Kasumi-1 (cell line): ENCODE measurements at regions not wholly inside any gene's neighbourhood (a gene's known extent, or its start where the extent isn't known, plus 50 kb on each side); places are given as distances from the start of the nearest gene placed in this dataset.

Experiments
- DNase-seq, 2 experiments: peaks; one replicate each; lab custom pipeline; 2025; lab: John Stamatoyannopoulos, UW

DNA sequence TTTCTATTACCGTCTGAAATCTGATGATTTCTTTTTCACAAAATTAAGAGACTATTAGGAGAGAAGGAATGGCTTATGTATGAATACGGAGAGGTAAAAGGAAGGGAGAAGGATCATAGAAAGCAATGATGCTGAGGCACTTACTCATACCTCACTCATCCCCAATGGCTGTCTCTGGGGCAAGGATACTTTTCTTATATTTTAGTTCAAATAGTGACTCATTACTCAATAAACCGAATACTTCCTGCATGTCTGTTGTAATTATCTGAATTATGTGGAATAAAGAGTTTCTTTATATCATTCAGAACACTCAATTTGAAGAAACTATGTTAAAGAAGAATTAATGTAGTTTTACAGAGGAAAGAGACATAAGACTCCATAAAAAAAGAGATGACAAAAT, 284.5 kb upstream of the NUDT12 start:
- no peak for DNase-seq

DNA sequence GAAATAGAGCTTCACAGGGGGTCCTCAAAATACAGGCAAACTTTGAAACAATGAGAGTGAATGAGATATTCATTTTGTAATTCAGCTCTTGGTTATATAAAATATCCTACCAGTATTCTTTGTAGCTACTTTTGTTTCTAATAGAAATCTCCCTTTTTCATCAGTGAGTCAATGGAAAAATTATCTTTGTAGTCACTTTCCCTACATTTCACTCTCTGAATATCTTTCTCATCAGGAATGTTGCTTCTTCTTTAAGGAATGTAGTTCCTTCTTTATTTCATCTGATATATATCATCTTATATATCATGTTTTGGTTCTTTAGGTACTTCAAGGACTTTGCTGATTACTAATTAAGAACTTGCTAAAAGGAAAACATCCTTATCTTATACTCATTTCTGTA, 280.3 kb upstream of the NUDT12 start:
- no peak for DNase-seq

DNA sequence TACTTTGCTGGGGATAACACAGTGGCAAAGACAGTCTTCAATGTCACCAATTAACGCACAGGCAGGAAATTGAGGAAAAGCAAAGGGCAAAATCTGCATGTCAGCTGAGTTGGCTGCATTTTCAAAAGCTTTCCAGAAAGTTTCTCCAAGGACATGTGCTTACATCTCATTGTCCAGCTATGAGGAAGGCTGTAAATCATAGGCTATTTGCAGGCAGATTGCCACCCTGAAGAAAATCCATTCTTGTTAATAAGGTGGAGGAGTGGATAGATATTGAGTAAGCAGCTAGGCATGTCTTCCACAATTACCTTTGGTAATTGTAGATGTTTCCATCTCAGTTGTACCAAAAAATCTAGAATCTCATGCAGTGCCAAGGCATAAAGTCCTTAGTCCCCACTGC, 278.0 kb upstream of the NUDT12 start:
- no peak for DNase-seq

DNA sequence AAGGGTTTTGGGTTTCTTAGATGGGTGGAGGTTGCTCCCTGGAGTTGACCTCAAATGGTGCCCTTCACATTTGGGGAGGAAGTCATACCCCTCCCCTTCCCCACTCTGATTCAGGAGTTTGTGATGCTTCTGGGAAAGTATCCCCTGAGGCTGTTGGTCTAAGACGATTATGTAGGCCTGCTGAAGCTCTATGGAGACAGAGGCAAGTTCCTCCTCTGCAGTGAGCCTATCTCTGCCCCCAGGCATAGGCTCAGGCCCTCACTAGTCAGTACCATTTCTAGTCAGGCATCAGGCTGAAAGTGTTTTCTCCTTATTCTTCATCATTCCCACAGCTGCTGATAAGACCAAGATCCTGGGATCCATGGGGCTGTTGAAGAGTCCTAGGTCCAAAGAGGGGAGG, 271.6 kb upstream of the NUDT12 start:
- no peak for DNase-seq

DNA sequence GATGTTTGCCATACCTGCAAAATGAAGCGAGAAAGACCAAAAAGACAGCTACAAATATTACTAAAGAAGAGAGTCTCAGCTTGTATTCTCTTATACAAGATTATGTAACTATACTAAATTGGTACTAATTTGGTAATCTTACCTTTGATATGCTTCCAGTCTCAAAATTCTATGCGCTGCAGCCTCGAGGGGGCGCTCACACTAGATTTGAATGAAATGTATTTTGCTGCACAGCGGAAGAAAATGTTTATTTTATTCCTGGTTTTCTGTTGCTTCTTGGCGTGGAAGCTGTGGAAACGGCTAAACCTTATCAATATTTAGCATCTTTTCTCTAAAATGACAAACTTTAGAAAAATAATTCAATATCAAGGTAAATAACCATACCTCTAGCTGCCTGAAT, 267.0 kb upstream of the NUDT12 start:
- no peak for DNase-seq

DNA sequence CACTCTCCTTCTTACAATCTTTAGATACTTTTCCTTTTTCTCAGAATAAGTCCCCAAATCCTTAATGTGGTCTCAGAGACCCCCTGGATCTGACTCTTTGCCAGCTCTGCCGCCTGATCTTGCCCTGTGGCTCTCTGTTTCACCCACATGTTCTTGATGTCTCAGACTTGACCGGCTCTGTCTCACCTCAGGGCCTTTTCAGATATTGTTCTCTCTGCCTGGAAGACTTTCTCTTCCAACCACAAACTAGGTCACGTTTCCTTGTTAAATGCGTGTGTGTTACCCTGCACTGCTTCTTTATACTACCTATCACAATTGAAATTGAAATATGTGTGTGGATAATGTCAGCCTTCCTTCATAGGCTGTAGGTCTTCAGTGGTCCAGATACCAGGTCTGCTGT, 265.4 kb upstream of the NUDT12 start:
- DNase-seq, result no peak

DNA sequence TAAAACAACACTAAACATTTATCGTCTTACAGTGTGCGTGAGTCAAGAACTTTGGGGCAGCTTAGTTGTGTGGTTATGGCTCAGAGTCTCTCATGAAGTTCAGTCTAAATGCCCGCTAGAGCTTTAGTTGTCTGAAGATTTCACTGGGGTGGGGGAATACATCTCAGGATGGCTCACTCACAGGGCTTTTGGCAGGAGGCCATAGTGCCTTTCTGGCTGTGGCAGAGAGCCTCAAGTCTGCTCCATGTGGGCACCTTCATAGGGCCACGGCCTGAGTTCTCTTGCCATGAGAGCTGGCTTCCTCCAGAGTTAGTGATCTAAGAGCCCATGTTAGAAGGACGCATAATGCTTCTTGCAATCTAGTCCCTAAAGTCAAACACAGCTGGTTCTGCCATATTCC, 258.8 kb upstream of the NUDT12 start:
- no peak for DNase-seq

DNA sequence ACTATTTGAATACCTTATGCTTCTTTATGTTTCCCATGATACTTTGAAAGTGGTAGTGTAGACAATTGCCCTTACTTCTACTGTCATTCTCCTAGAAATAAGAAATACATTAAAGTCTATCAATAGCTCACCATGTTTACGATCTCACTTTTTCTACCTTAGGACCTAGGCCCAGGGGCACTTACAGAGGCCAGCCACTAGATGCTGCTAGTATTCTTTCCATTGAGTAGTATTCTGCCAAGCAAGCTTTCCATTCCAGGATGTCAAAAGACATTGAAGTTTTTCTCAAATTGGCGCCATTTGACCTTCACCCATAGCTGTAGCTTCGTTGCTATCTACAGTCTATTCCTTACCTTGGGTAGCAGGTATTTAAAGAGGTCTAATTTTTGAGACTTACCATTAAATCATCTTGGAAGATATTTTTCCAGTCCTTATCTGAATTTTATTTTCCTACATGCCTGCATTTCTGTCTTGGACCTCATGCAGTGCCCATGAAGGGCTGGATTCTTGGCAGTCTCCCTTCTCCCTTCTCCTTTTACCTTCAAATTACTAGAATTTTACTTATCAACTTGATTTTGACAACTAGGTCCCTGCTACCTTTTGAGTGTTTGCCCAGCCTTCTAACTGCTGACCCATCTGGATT, 246.0 kb upstream of the NUDT12 start:
- DNase-seq, result peak; percentile 76 to 86

DNA sequence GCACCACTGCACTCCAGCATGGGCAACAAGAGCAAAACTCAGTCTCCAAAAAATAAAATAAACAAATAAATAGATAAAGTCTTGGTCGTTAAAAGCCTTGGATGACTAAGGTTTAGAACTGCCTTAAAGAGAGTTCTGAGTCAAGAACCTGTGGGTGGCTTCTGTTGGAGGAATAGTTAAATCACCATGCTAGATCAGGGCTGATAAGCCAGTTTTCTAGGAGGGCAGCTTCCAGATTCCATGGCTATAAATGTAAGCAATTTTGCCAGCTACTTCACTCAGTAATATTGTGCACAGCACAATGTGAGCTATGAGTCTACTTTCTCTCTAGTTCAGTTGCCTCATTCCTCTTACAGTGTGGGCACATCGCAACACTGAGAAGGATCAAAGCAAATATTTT, 242.1 kb upstream of the NUDT12 start:
- DNase-seq, result no peak

DNA sequence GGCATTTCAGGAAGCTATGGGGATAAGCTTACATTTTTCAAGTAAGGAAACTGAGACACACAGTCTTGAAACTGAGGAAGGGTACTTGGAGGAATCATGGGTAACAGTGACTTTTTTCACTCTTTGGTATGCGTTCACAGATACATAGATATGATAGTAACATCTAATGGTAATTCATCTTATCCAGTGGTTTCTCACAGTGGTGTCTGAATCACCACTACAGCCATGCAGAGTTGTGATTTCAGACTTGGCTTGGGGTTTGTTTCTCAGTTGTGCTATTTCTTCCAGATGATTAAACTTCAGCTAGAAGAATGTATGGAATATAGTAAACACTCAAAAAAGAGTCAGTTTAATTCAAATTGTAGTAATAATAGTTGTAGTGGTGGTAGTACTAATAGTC, 239.1 kb upstream of the NUDT12 start:
- no peak for DNase-seq

DNA sequence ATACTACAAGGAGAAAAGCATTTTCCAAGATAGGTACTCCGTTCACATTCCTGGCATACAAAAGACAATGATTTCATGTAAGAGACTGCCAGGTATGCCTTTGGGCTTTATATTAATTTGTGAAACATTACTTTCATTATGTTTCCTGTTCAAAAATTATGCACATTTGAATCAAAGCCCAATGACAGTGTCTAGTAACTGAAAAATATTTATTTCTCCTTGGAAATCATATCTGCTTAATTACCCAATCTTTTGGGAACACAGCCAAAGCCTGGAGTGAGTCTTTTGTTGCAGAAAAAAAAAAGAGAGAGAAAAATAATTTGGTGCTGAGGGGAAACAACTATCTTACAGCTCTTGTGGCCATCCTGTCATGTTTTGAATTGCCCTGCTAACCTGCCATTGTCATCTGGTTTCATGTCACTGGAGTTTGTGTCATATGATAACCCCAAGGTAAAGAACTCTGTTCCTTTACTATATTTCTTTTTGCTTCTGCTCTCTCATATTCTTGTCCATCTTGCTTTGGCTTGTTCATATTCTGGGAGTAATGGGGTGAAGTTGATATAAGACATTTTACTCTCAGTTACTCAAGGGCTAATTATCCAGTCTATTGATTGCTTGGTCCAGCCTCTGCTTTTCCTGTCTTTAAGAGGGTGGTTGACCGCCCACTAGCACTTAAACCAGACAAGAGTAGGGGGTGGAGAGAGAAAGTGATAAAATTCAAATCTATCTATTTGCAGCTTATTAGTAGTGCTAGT, 238.3 kb upstream of the NUDT12 start:
- no peak for DNase-seq

DNA sequence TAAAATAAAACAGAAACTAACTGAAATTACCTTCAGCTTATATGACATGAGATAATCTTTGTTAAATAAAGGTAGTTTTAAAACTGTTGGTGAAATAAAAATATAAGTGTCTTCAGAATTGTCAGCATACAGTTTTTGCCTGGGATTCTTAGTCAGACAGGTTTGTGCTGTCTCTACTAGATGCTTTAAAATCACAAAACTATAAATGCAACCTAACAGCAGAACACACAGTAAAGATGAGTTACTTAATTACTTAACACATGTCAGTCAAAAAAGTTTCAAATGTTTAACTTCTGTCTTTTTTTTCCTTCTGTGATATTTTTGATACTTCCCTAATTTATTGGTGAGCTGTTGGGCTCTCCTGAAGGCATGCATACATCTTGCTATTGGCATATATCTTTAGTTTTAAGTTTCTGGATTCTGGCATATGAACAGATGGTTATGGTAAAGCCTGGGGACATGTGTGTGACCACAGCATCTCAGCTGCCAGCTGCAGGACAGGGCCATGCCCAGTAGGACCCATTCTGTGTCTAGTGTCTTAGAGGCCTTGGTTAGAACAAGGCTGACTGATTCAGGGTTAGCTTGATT, 231.1 kb upstream of the NUDT12 start:
- DNase-seq, result no peak

DNA sequence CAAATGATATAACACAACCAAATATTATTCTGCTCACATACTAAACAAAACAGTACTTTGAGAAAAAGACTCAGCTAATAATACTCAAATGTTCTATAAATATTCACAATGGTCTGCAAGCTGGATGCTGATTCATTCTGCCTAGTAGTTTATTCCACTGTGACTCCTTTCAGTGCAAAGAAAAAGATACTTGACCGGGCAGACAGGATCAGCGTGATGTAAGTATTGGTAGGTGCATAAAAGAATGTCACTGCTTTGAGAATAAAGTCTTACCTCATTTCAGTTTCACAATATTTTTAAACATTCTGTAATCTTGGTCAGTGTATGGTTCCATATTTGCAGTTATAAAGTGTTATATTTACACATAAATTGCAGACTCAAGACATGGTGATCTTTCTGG, 223.0 kb upstream of the NUDT12 start:
- DNase-seq, result no peak

DNA sequence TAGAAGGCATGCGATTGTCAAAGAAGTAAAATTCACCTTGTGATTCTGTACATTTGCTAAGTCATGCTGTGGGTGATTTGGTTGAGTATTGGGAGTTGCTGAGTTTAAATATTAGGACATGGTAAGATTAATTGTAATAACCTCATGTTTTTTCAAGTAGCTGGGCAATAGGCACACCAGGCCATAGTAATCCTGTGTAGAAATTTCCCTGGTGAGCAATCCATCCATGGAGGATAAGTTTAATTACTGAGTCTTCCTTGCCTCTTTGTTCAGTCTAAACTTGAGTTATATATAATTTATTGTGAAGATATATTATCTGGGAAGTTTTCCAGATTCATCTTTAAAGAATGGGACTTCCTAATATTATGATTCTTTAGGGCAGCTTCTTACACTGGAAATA, 221.1 kb upstream of the NUDT12 start:
- no peak for DNase-seq

DNA sequence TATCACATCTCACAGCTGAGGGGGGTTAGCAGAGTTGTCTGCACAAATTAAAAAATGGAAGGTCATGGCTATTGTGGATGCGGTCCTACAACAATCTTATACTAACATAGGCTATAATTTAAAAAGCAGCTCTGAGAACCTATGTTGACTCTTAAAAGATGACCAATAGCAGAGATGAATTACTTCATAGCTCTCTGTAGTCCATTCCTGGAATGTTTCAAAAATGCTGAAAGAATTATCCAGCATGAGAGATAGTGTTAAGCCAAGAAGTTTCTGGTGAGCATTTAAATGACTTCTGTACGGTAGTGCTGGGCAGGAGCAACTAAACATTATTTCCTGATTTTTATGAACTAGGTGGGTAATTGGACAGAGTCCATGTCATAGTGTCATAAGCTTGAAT, 218.2 kb upstream of the NUDT12 start:
- no peak for DNase-seq

DNA sequence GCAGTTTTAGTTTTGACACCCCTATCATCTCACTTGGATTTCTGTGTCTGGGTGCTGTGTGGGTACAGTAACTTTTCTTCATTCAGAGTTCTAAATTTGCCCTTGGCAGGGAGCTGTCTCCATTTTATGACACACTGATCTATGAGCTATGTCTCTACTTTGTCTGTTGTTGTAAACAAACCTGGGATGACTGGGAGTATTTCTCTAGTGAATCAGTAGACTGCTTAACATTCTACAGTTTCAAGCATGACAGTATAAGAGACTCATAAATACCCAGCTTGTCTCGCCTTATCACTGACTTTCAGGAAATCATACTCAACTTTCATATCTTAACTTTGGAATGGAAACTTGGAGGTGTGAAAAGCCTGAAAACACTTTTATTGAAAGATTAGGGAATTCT, 212.1 kb upstream of the NUDT12 start:
- DNase-seq, result no peak

DNA sequence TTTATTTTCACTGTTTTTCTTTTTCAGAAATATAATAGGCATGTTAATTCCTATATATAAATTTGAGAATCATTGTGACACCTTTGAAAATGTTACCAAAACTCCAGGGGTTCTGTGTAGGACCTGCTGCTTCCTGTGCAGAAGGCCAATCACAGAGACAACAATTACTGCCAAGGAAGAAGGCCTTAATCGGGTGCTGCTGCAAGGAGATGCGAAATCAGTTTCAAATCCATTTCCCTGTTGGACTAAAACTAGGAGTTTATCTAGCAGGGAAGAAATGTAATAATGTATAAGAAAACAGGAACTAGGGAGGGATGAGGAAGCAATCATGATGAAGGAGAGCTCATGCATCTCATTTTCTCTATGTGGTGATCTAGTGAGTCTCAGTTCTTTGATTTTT, 209.7 kb upstream of the NUDT12 start:
- no peak for DNase-seq

DNA sequence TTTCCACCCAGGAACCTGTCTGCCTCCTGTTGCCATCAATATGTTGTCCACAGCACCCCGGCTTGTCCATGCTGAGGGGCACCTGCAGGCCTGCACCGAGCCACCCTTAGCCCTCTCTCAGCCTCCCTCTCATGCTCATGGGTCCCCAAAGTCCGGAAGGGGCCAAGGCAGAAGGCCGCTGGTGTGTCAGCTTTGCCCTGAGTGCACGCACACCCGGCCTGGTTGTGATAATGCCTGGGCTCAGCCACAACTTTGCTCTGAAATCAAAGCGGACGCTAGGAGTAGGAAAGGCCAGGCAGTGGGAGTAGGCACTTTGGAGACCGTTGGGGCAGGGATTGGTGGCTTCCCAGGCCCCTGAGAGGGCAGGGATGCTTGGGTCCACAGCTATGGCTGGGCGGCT, 201.8 kb upstream of the NUDT12 start:
- no peak for DNase-seq

DNA sequence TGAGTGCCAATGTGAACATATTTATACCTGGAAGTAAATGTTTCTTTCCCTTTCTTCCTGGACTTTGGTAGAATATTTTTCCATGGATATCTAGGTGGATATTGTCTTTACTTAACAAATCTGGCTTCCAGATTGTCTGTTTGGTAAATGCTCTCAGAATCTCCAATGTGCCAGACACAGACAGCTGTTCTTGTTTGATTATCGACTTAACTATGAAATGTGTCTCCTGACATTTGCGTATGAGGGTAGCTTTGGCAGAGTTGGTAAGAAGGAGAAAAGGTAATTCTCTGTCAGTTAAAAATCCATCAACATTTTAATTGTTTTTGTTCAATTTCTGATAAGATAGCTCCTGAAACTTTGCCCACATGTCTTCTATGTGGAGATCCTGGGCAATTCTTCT, 196.4 kb upstream of the NUDT12 start:
- DNase-seq, result no peak

DNA sequence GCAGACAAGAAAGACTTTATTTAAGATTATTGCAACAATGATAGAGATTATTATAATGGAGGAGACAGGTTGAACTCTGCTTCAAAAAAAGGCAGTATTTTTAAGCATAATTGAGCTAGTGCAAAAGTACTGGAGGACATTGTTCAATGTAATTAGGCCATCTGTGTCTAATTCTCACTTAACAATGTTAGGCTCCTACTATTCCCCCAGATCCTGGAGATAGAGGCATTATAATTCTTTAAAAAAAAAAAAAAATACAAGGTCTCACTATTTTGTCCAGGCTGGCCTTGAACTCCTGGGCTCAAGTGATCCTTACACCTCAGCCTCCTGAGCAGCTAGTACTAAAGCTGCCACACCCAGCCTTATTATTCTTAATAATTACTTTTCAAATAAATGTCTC, 193.4 kb upstream of the NUDT12 start:
- no peak for DNase-seq

DNA sequence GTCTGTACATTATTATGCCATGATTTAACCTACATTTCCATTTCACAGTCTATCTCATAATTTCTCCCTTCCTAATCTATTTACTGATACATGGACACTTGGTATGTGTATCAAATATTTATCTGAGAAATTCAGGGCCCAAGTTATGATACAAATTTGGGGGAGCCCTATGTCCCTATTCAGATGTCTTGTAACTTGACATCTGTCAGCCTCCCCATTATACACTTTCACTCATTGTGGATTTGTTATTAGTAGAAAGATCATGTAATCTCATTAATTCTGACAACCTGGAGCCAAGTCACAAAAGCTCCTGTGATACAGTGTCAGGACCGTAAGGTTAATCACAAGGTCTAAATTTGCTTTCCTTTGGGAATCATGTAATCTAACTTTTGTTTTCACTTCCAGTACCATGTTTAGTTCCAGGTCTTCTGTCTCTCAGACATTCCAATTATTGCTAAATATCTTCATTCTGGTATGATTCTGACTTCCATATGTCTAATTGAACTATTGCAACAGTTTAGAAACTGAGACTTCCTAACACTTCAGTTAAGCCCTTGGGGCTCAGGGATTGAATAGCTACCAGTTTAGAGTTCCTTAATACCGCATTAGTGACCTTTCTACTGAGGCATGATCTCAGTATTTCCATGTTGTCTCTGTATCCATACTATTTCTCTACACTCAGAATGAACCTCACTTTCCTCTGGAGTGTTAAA, 182.9 kb upstream of the NUDT12 start:
- no peak for DNase-seq

DNA sequence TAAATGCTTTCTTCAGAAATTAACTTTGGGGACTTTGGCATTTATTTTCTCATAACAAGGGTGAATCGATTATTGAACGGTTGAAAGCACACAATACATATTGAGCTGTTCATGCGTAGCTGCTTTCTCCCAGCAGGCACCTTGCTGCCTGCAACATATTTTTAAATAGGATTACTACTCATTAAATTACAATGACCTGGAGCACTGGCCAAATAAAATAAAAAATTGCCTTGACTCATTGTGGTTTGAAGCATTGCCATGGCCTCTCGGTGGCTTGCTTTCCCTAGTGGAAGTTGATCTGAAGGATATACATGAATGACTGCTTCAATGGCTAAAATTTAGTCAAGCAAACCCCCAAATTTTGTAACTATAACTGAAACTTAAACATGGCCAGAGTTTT, 181.6 kb upstream of the NUDT12 start:
- DNase-seq, result no peak

DNA sequence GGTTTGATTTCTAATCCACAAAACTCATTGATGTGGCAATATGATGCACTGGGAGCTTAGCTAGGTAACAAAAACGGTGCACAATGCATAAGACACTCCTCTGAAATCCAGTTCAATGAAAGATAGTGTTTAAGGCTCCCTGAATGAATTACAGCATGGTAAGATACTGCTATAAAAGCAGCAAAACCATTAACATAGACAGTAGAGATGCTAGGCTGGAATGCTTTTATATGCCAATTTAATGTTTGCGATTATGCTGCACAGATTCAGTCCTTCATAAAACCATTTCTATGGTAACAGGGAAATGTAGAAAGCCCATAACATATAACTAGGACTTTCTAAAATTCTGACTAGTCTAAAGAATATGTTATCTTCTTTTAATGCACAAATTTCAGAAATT, 180.8 kb upstream of the NUDT12 start:
- DNase-seq, result no peak
